PC-9 (cell line): ENCODE measurements at regions not wholly inside any gene's neighbourhood (a gene's known extent, or its start where the extent isn't known, plus 50 kb on each side); places are given as distances from the start of the nearest gene placed in this dataset.

Experiments
- BruUV-seq: library from RNA; stranded (reverse); fragments of 400-500 nt; replicated peaks from 2 replicates; lab custom pipeline; 2021; lab: Mats Ljungman, UMichigan
- CTCF ChIA-PET: fragments of 300-600 bp; sonication (Branson Sonifier 250); formaldehyde crosslinking; loops from one replicate; lab custom pipeline; 2022; ENCODE audit warnings: antibody characterized with exemption; lab: Charles Lee
- POLR2A ChIA-PET: fragments of 300-600 bp; sonication (Branson Sonifier 250); formaldehyde crosslinking; loops from one replicate; lab custom pipeline; 2022; ENCODE audit warnings: antibody characterized with exemption; ENCODE audit not compliant: unreplicated experiment; lab: Charles Lee
- DNase-seq, 2 experiments: peaks; one replicate each; pipeline versions ENCODE4 v3.0.0 to v3.0.0-alpha.2; 2015 to 2022; ENCODE audit warnings: mixed read lengths in 1 of 2
- H2AFZ ChIP-seq: fragments of 200-600 bp; sonication (generic); 2 replicates; pipeline ENCODE4 v1.8.1; 2017; ENCODE audit warnings: antibody characterized with exemption
- H3F3A ChIP-seq: fragments of 200-600 bp; sonication (generic); 2 replicates; pipeline ENCODE4 v1.8.1; 2017; ENCODE audit warnings: antibody characterized with exemption, mild to moderate bottlenecking, low read depth; ENCODE audit not compliant: insufficient read depth
- H3K27ac ChIP-seq: fragments of 200-600 bp; sonication (generic); 2 replicates; pipeline ENCODE4 v1.6.1; 2016; ENCODE audit warnings: mixed run types
- H3K27me3 ChIP-seq: fragments of 200-600 bp; sonication (generic); 2 replicates; pipeline ENCODE4 v1.6.1; 2016; ENCODE audit warnings: low read depth, mixed run types; ENCODE audit not compliant: insufficient read depth
- H3K36me3 ChIP-seq: fragments of 200-600 bp; sonication (generic); 2 replicates; pipeline ENCODE4 v1.6.1; 2016; ENCODE audit warnings: low read depth, mixed run types
- H3K4me1 ChIP-seq: fragments of 200-600 bp; sonication (generic); replicated peaks from 2 replicates; pipeline ENCODE4 v1.6.1; 2016; ENCODE audit warnings: mixed run types; ENCODE audit not compliant: insufficient read depth
- H3K4me2 ChIP-seq: fragments of 200-600 bp; sonication (generic); 2 replicates; pipeline ENCODE4 v1.6.1; 2017; ENCODE audit warnings: mixed run types
- H3K4me3 ChIP-seq: fragments of 200-600 bp; sonication (generic); 2 replicates; pipeline ENCODE4 v1.6.1; 2016; ENCODE audit warnings: mixed run types
- H3K79me2 ChIP-seq: fragments of 200-600 bp; sonication (generic); 2 replicates; pipeline ENCODE4 v1.6.1; 2017; ENCODE audit warnings: low read depth, mixed run types
- H3K9me2 ChIP-seq: fragments of 200-600 bp; sonication (generic); 2 replicates; pipeline ENCODE4 v1.8.1; 2017; ENCODE audit warnings: mild to moderate bottlenecking; ENCODE audit not compliant: insufficient read depth
- H3K9me3 ChIP-seq: fragments of 200-600 bp; sonication (generic); 2 replicates; pipeline ENCODE4 v1.8.1; 2016; ENCODE audit warnings: low read depth; ENCODE audit not compliant: insufficient read depth
- H4K20me1 ChIP-seq: fragments of 200-600 bp; sonication (generic); 2 replicates; pipeline ENCODE4 v1.8.1; 2017; ENCODE audit not compliant: insufficient read depth
- EZH2 ChIP-seq: fragments of 200-600 bp; sonication (generic); IDR thresholded peaks from 2 replicates; pipeline ENCODE4 v1.8.0; 2017; ENCODE audit warnings: antibody characterized with exemption, low read depth
- intact Hi-C: fragments of 100-400 bp; cut with micrococcal nuclease; formaldehyde crosslinking; loops from one replicate; pipeline ENCODE4 v1.10.0; 2022; ENCODE audit not compliant: unreplicated experiment
- TF ChIP-seq, protein P1 (sequence below): fragments of 200-600 bp; sonication (generic); conservative IDR thresholded peaks from 2 replicates; pipeline ENCODE4 v1.6.1; 2017; ENCODE audit warnings: mixed run types, antibody characterized with exemption, mild to moderate bottlenecking, moderate library complexity

DNA sequence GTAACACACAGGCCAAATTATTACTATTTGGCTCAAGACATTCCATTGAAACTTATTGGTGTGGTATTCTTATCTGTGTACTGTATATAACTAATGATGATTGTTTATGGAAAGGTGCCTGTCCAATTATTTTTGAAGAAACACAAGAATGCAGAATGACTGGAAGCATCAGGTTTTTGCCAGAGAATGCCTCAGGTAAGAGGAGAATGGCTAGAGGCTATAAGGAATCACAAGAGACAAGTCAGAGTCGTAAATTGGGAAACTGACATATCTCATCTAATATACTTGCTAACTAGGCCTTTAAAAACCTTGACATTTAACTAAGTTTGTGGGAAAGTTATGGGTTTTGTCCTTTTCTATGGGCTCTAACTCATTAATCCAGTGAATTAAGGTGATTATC is 69.3 kb upstream of the TTC29 start:
- no peaks in the 10 kb centered on the region for H4K20me1 ChIP-seq

DNA sequence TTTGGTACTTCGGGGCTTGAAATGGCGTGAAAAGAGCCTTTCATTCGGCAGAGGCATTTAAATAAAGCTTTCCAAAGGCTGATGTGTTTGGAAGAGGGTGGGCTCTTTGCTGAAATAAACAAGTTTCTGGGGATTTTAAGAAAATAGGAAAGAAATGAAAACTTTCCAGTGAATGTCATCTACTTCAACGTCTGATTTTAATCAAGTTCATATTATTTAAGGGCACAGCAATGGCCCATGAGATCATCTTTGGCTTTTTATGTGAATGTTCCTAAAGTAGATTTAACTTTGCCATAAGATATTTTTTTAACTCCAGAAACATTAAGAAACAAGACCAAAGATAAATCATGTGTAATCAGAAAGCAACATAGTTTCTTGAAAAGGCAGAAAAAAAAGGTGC is 69.8 kb upstream of the TTC29 start:
- POLR2A ChIA-PET, result no interaction called here
- H4K20me1 ChIP-seq, result no peaks in the 10 kb centered on the region
- intact Hi-C loops, result no loop called here
- H3K4me3 ChIP-seq, result no peak overlapping the region
- H3K27me3 ChIP-seq, result no peaks in the 10 kb centered on the region
- TF ChIP-seq, protein P1, sequence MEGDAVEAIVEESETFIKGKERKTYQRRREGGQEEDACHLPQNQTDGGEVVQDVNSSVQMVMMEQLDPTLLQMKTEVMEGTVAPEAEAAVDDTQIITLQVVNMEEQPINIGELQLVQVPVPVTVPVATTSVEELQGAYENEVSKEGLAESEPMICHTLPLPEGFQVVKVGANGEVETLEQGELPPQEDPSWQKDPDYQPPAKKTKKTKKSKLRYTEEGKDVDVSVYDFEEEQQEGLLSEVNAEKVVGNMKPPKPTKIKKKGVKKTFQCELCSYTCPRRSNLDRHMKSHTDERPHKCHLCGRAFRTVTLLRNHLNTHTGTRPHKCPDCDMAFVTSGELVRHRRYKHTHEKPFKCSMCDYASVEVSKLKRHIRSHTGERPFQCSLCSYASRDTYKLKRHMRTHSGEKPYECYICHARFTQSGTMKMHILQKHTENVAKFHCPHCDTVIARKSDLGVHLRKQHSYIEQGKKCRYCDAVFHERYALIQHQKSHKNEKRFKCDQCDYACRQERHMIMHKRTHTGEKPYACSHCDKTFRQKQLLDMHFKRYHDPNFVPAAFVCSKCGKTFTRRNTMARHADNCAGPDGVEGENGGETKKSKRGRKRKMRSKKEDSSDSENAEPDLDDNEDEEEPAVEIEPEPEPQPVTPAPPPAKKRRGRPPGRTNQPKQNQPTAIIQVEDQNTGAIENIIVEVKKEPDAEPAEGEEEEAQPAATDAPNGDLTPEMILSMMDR, result no peak
- TF ChIP-seq EZH2, result no peak
- H3K9me3 ChIP-seq, result no peaks in the 10 kb centered on the region
- H3F3A ChIP-seq, result no peaks in the 10 kb centered on the region
- no peak overlapping the region for H3K27ac ChIP-seq
- H3K36me3 ChIP-seq, result no peaks in the 10 kb centered on the region
- no TSS peak for BruUV-seq
- CTCF ChIA-PET, result no interaction called here
- H2AFZ ChIP-seq, result no peak overlapping the region
- H3K4me2 ChIP-seq, result no peak overlapping the region
- no peaks in the 10 kb centered on the region for H3K79me2 ChIP-seq
- no peak for DNase-seq
- no peaks in the 10 kb centered on the region for H3K9me2 ChIP-seq
- no peaks in the 10 kb centered on the region for H3K4me1 ChIP-seq

More for the DNA sequence above, 69.3 kb upstream of the TTC29 start:
- TF ChIP-seq, protein P1, result no peak
- no peak for TF ChIP-seq EZH2
- Histone ChIP-seq H3K79me2 (no peaks in the 10 kb centered on the region), H3K9me3 (no peaks in the 10 kb centered on the region), H3K27me3 (no peaks in the 10 kb centered on the region), H3F3A (no peaks in the 10 kb centered on the region), H3K4me1 (no peaks in the 10 kb centered on the region), H3K9me2 (no peaks in the 10 kb centered on the region), H3K4me3 (no peak overlapping the region), H3K27ac (no peak overlapping the region), H2AFZ (no peak overlapping the region), H3K4me2 (no peak overlapping the region), H3K36me3 (no peaks in the 10 kb centered on the region)
- POLR2A ChIA-PET, result no interaction called here
- no peak for DNase-seq
- no TSS peak for BruUV-seq
- CTCF ChIA-PET, result no interaction called here
- intact Hi-C loops, result no loop called here

DNA sequence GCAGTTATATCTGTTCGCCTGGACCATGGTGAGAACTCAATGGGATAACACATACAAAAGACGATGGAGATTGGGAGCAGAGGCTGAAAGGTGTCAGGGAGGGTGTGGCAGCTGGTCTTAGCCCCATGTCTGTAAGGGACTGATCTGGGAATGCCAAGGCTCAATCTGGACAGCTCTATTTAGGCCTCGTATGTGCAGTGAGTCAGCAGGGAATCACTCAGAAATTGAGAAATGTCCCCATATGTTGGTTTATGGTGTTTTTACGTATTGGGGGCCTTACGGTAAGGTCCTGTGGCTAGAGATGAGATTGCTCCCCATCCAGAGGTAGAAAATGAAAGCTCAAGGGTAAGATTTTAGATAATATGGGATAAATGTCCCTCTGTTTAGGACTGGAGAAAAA is 71.4 kb upstream of the TTC29 start:
- ChIA-PET CTCF (interaction anchor here (0.6 kb wide), 1 partner anchor 961 kb away, joined by 3 read pairs; no protein-coding TSS in a partner anchor), POLR2A (no interaction called here)
- H3K79me2 ChIP-seq, result no peaks in the 10 kb centered on the region
- no peak overlapping the region for H3K27ac ChIP-seq
- H3K4me3 ChIP-seq, result no peak overlapping the region
- H4K20me1 ChIP-seq, result no peaks in the 10 kb centered on the region
- H3K4me1 ChIP-seq, result no peaks in the 10 kb centered on the region
- H3F3A ChIP-seq, result no peaks in the 10 kb centered on the region
- no peak overlapping the region for H3K4me2 ChIP-seq
- TF ChIP-seq, protein P1, result no peak
- no peak for TF ChIP-seq EZH2
- H3K9me3 ChIP-seq, result no peaks in the 10 kb centered on the region
- H3K9me2 ChIP-seq, result no peaks in the 10 kb centered on the region
- intact Hi-C loops, result no loop called here
- no peaks in the 10 kb centered on the region for H3K27me3 ChIP-seq
- no peak for DNase-seq
- H3K36me3 ChIP-seq, result no peaks in the 10 kb centered on the region
- no peak overlapping the region for H2AFZ ChIP-seq
- no TSS peak for BruUV-seq
